HUDEP-2 (cell line): ENCODE measurements at regions not wholly inside any gene's neighbourhood (a gene's known extent, or its start where the extent isn't known, plus 50 kb on each side); places are given as distances from the start of the nearest gene placed in this dataset.
A peak's percentile ranks its signal among the peaks of the same experiment; 100 is the strongest.

Experiments
- DNase-seq, 76 experiments: peaks; one replicate each; lab custom pipeline; 2025; ENCODE audit not compliant: unreplicated experiment in 76 of 76; lab: John Stamatoyannopoulos, UW

DNA sequence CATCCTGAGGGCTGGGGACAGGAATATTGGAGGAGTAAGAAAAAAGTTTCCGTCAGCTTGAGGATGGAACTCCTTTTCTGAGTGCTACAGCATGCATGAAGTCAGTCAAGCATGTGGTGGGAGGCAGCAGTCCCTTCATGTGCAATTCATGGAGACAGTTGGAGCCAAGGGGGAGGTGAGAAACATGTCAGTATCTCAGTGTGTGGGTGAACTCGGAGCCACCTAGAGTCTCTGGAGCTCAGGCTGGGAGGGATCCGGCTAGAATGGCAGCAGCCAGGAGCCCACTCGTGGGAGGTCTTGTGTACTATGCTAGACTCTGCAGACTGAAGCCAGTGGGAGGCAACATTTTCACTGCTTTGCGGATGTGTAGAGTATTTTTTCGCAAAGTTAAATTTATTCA, 60.3 kb downstream of the AVPR1A start:
- no peak for DNase-seq

GRCh38 chr12:63086149-63086915, 64.7 kb downstream of the AVPR1A start:
- DNase-seq = no peak

DNA sequence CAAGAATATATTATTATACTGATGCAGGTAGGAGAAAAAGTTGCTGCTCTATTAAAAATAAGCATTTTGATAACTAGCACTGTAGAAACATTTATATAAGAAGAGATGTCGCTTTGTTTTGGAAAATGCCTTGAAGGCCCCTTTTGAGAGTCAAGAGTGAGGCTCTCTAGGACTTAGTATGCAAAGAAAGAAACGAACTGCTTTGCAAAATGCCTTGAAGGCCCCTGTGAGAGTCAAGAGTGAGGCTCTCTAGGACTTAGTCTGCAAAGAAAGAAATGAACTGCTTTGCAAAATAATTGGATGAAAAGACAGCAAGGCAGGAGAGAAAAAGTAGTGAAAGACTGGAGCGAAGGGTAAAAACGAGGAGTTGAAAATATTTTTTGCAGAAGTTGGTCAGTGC, 65.9 kb downstream of the AVPR1A start:
- no peak for DNase-seq

- DNase-seq = no peak
These were observed 66.5 kb downstream of the AVPR1A start for GRCh38 chr12:63084501-63084900.

DNA sequence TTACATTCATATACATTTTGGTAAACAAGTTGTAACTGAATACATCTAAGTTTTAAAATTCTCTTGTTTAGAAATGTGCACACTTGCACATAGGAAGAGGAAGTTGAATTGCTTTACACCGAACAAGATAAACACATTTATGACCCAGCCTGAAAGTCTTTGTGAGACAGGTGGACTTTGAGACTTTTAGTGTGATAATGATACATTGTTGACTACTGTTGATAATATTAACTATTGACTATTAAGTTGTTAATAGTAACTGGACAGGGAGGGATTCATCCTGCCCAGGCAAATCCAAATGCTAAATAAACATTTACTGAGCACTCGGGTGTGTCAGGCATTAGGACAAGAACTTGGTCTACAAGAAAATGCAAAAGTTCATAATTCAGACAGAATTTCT, 68.0 kb downstream of the AVPR1A start:
- no peak for DNase-seq

DNA sequence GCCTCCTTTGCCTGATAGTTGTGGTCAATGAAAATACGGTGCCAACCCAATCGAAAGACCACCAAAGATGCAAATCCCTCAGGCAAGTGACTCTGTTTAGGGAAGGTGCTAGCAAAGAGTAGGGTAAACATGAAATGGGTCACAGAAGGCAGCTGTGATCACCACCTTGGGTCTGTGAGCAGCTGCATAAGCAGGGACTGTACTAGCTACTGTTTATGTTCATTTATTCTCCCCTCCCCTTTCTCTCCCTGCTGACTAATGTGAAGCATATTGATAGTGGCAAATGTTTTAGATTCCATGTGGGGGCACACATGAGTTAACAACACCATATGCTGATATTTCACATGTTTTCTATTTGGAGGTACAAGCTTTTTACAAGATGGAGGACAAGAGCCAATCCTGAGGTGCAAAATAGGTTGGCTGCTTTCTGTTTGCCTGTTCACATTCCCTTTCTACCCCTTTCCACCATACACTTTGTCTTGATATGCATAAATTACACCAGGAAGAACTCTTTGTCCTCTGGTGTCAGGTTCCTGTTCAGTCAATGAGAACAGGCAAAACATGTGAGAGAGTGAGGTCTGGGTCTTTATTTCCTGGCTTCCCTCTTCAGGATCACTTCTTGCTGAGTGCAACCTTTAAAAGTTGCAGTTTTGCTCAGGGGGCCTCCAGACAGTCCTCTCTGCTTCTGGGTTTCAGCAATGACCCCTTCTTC, 71.1 kb downstream of the AVPR1A start:
- no peak for DNase-seq

DNA sequence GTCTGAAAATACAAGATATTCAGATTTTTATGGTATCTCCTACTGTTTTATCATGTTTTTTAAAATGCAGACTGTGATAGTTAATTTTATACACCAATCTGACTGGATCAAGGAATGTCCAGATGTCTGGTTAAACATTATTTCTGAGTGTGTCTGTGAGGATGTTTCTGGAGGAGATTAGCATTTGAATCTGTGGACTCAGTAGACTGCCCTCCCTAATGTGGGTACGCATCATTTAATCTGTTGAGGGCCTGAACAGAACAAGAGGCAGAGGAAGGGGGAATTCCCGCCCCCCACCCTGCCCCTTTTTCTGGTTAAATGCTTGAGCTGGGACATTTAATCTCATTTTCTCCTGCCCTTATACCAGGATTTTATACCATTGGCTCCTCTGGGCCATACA, 72.1 kb downstream of the AVPR1A start:
- DNase-seq = no peak

DNA sequence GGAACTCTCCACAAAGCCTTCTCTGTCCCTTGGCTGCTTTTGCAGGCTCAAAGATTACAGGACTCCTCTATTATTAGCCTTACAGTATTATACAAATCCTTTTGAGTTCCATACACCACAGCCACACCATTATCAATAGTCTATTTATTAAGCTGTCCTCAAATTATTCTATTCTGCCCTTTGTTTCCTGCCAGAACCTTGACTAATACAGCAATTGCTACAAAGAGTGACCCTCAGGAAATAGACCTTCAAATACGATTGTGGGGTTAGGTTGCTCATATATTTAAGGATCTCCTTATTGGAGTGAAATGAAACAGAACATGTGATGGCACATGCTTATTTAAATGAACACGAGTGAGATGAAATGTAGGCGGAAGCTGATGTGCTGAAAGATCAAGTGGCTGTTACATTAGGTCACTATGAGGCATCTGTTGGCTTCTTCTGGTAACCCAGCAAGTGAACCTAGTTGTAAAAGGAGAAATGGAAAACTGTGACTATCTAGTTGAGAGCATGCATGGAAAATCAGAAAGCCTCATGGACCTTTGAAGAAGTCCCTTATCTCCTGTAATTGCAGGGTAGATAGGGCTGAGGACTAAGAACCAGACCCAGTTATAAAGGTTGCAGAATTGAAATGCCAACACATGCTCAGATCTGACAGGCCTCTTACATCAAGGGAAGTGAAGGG, 75.5 kb downstream of the AVPR1A start:
- no peak for DNase-seq

GRCh38 chr12:63070709-63071108, 80.3 kb downstream of the AVPR1A start:
- DNase-seq = no peak

GRCh38 chr12:63069860-63070617, 81.0 kb downstream of the AVPR1A start:
- DNase-seq = no peak

DNA sequence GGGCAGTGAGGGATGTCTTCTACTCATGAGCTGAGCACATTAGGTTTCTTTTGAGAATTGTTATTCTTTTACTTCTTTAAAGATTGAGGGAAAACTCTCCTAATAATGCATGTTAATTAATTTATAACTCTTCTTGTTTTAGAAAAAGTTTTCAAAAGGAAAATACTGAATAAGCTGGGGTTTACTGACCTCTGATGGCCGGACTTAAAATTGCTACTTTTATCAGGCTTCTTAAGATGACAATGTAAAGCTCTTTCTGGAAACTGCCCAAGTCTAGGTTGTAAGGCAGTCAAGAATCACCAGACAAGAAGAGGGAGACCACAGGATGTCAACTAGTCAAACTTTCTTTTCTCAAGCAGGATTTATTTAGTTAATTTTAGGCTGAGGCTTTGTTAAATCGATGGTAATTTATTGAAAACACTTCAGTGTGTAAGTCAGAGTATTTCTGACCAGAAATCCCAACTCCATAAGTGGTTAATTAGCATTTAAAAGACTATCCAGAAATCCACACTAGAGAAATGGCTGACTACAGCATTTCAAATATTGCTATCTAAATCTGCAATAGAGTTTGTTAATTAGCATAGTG, 82.1 kb downstream of the AVPR1A start:
- peak in 29 of 76 experiments; percentile 1 to 68 (median 32) for DNase-seq

DNA sequence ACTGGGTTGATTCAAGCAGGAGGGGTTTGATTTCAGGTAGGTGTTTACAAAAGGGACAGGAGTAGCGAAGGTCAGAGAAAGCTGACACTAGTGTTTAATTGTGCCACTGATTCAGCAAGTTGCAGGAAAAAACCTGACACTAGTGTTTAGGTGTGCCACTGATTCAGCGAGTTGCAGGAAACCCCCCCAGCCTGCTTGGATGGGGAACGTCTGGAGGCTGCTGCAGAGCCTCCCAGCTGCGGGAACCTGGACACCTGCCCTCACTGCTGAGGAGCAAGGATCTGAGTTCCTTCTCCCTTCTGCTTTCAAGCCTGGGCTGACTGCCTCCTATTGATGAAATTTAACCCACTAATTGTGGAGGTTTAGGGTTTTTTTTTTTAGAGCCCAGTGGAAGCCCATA, 84.2 kb downstream of the AVPR1A start:
- no peak for DNase-seq

DNA sequence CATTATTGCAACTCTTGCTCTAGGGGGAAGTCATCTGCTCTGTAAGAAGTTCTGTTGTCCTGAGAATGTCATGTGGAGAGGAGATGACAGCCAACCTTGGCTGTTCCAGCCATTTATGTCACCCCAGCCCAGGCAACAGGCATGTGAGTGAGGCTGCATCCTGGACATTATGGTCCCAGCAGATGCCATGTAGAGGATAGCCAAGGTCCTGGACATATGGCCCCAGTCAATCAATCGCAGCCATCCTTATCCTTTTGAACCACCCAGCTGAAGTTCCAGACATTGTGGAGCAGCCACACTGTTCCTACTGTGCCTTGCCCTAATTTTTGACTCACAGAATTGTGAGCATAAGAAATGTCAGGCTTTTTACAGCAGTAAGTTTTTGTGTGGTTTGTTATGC, 84.9 kb downstream of the AVPR1A start:
- no peak for DNase-seq

GRCh38 chr12:63064080-63064479, 86.9 kb downstream of the AVPR1A start:
- no peak for DNase-seq

- DNase-seq = no peak
These were observed 94.4 kb downstream of the AVPR1A start for GRCh38 chr12:63056649-63057048.

GRCh38 chr12:63052696-63053095, 98.3 kb downstream of the AVPR1A start:
- no peak for DNase-seq

DNA sequence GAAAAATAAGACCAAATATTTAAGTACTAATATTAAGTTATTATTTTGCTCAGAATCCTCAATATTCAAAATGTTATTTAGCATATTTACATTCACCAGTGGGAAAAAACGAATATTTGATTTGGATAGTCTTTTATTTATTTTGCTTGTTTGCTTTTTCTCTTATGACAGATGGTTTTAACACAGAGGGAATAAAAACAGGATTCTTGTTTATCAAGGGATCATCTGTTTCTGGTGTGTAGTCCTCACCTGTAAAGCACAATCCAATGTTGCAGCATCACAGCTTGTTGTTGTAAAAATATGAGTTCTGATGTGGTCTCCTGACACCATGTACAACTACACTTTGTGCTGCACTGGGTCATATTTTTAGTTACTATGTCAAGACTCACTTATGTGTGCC, 103.9 kb downstream of the AVPR1A start:
- DNase-seq = no peak

DNA sequence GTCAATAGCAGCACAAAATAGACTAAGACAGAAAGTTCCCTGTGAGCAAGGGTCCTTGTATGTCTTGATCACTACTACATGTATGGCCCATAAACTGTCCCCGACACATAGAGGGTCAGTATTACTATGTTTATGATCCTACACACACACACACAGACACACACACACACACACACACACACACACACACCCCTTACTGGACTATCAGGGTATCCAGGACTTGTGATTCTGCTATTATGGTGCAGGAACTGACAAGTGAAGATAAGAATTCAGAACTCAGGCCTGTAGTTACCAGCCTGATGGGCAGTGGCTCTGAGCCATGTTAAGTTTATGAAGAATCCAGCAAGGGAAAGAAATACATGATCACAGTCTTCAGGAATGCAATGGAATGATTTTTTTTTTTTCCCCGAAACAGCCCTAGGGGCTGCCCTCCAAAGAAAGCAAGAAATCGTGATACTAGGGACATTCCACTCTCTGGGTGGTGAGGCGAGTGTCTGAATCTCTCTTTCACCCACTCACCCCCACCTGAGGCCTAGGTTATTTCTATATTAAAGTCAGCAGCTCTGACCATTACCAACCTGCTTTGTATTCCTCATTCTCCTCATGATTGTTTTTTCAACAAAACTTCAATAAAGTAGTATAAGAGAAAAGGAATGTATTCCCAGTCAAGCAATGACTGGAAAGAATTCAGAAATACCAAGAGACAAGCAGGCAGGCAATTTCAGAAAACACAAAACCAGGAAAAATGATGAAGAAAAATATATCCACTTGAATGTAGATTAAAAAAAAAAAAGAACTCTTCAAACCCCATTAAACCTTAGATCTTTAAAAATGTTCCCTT, 105.8 kb downstream of the AVPR1A start:
- DNase-seq = no peak

DNA sequence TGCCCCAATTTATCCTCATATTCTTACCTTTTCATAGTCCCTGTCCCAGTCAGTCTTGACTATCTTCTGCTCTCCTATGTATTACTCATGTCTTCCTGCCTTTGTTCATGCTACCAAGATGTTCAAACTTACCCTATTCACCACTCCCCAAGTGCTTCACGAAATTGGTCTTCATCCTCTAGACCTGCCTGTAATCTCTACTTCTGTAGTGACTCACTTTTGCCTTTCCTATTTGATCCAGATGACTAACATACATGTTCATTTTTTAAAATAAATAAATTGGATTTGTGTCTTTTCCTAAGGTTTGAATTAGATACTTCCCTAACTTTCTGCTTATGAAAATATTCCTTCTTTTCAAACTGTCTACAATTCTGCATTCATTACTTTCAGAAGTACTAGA, 107.7 kb upstream of the PPM1H start:
- no peak for DNase-seq

DNA sequence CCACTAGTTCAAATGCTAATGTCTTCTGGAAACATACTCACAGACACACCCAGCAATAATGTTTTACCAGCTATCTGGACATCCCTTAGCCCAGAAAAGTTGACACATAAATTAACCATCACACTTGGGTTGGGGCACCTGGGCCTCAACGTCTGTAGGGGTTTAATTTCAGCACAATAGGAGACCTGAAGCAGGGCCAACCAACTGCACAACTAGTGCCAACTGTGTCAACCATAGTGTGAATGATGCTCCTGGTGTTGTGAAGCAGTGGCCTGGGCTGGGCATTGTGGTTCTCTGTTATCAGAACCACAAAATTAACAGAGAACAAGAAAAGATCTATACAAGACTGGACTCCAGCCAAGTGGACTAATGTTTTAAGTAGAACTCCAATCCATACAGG, 106.7 kb upstream of the PPM1H start:
- DNase-seq = no peak
